Hematopoietic multipotent progenitor cell treated with erythropoietin and hydrocortisone succinate and interleukin-3 and kit ligand, for 6 days (in vitro differentiated cells): ENCODE measurements at regions not wholly inside any gene's neighbourhood (a gene's known extent, or its start where the extent isn't known, plus 50 kb on each side); places are given as distances from the start of the nearest gene placed in this dataset.
"Not testable (repeated sequence)": the region's sequence is repeated elsewhere in the genome, so short reads cannot be mapped to it uniquely, and the experiment has no call there.

Experiments used
- DNase-seq: peaks from one replicate; pipeline ENCODE4 v3.0.0-alpha.2; 2015

- no peak for DNase-seq
Measured at GRCh38 chr3:90025019-90025418, 917.6 kb downstream of the EPHA3 start.

- no peak for DNase-seq
Measured at GRCh38 chr3:90026406-90026805, 919.0 kb downstream of the EPHA3 start.

DNA sequence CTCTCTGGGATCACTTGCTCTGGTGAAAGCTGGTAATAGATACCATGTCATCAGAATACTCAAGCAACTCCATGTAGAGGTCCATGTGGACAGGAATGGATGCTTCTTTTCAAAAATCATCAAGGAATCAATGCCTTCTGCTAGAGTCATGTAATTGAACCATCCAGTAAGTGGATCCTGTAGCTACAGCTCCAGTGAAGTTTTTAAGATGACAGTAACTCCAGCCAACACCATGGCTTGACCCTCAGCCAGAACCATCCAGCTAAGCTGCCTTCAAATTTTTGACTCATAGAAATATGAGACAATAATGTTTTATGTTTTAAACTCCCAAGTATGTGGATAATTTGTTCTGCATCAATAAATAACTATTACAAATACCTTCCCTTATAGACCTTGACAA lies 923.7 kb downstream of the EPHA3 start:
- DNase-seq = no peak

DNA sequence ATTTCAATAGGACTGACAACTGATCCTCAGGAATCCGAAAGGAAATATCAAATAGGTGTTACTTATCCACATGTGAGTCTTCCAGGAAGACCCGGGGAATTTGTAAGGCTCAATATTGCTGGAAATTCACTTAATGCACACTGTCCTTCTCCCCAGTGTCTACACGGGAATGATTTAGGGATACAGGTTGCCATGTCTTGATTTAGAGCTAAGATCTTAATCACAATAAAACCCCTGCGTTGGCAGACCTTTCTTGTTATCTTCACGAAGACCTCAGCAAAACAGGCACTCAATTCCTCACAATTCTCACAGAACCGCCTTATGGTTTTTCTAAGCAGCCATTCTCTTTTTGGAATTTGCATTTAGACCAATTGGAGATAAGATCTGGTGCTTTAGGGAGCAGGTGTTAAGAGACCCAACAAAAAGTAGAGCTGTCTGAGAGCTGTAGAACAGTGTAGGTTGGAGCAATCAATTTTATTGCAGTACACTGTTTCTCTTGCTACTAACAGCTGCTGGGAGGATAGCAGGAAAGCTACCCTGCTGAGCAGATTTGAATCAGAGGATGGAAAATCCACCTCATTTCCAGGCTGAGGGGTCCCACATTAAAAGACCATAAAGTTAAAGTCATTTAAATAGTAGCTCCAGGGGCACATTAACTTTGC lies 925.7 kb downstream of the EPHA3 start:
- no peak for DNase-seq

DNA sequence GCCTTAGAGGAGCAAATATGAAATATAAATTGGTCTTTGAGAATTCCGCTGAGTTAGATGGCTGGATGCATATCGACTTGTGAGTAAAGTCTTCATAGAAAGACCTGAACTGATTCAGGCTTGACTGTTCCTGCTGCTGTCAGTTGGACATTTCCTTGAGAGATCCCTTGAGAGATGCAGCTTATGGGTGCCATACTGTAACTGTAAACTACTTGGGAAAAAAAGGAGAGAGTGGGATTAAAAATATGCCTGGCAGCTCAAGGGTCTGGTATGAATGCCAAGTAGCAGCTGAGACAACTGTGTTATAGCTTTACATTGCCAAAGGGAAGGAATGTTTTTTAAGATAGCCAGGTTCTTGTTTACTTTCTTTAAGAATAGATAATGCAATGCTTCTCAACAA lies 926.6 kb downstream of the EPHA3 start:
- DNase-seq = no peak

DNA sequence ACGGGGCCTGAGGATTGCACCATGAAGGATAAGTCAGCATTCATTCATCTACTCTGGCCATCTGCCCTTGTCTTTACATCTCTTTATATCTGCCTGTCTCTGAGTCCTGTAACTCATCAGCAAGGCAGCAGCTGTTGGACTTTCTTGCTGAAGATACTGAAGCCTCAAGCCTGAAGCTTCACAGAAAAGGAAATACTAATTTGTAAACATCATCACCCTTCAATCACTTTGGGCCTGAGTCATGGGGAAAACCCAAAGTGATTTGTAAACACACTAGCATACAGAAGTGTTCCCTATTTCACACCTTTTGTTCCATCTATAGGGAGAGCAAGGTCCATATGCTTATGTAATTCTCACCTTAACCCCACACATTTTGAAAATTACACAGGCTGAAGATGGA lies 928.2 kb downstream of the EPHA3 start:
- no peak for DNase-seq

DNA sequence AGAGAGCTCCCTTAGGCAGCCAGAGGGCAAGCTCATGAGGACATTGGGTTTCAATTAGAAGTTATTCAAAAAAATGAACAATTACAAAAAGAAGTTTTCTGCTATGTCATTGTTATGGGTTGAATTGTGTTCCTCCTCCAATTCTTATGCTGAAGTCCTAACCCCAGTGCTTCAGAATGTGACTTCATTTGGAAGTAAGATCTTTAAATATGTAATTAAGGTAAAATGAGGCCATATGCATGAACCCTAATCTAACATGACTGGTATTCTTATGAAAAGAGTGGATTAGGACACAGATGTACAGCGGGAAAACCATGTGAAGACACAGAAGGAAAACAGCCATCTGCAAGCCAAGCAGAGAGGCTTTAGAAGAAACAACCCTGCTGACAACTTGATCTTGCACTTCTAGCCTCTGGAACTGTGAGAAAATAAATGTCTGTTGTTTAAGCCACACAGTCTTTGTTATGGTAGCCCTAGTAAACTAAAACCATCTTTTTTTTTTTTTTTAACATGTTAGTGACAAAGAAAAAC lies 929.6 kb downstream of the EPHA3 start:
- no peak for DNase-seq

GRCh38 chr3:90039994-90040393 lies 932.6 kb downstream of the EPHA3 start:
- DNase-seq = no peak

GRCh38 chr3:90040554-90040953 lies 933.1 kb downstream of the EPHA3 start:
- DNase-seq = no peak

DNA sequence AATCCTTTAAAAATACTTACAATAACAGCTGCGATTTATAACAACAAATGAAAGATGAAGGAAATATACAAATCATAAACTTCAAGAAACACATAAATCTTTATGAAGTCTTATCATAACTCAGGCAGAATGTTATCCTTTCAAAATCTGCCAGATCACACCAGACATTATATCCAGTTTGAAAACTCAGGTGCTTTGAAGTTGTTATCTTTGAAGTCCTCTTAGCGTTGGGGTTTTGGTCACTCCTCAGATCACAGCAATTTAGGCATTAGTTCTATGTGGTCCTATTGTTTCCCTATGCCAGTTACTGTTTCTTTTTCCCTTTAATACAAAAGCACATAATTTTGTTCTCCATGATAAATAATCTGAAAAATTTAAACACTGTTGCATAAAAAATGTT lies 934.6 kb downstream of the EPHA3 start:
- DNase-seq = no peak

DNA sequence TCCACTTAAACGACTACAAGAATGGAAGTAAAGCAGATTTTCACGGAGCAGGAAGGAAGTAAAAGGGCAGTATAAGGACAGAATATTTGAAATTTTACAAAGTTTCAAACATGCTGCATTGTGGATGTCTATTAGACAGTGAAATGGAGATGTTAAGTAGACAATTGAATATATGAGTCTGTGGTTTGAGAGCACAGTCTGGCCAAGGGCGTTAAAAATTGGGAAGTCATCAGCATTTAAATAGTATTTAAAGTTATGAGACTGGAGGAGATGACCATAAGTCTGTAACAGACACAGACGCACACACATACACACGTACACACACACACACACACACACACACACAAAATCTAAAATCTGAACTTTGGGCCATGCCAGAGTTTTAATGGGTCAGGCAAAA lies 935.9 kb downstream of the EPHA3 start:
- no peak for DNase-seq

DNA sequence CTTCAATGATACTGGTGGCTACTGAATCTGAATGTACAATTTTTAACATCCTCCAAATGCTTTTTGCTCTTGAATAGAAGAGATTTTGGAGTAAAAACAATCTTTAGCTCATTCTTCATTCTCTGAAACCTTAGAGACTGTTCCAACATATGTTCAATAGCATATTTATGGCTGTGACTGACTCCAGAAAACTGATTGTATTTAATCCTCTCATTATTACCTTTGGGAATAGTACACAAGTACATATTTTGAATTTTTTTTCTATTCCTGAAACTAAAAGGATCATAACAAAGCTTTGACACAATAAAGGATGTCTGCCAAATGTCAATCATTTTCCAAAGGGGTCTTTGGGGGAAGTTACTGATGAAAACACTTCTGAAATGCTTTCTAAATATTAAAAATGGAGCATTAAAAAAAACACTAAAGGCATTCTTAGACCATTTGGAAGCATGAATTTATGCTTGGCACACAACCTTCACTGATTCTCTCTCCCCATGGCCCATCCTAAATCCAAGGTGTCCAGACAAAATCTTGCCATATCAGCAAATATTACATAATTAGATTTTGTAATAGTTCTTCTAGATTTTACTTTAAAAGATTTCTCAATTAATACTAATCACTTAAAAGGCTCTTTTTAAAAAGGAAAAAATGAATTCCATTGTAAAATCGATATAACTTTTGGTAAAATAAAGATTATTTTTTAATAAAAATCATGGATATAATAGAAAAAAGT lies 936.8 kb downstream of the EPHA3 start:
- no peak for DNase-seq

GRCh38 chr3:90052425-90052950 lies 945.1 kb downstream of the EPHA3 start:
- DNase-seq = no peak

- no peak for DNase-seq
Measured at GRCh38 chr3:90054311-90054710, 946.9 kb downstream of the EPHA3 start.

- no peak for DNase-seq
Measured at GRCh38 chr3:90055666-90056065, 948.2 kb downstream of the EPHA3 start.

DNA sequence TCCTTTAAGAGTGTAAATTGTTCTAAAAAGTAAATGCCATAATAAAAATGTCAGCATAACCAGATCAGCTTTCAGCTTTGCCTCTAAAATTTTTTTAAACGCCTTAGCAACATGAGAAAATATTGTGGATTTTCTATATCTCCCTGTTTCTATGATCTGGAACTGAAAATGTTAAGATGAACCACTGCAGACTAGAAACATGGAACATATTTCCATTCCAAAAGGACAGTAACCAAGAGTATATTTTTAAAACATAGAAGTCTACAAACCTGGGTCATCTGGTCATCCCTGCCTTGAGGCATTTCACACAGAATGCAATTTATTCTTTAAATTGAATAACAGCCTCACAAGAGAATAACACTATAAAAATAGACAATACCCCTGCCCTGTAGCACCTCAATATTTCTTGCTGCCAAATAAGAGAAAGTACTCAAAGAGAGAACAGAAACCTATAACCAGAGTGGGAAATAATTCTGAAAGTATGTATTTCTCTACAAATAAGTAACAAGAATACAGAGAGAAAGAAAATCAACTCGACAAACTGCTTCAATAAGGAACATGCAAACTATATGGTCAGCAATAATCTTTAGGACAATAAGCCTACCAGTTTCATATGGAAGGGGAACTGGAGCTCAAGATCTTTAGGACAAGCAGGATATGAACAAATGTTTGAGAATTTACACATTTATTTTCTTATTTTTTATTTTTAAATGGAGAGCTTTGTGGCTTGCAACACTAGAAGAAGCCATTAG lies 949.0 kb downstream of the EPHA3 start:
- DNase-seq = no peak

- no peak for DNase-seq
Measured at GRCh38 chr3:90062016-90062415, 954.6 kb downstream of the EPHA3 start.

GRCh38 chr3:90062631-90063200 lies 955.3 kb downstream of the EPHA3 start:
- peak; percentile 9 for DNase-seq

DNA sequence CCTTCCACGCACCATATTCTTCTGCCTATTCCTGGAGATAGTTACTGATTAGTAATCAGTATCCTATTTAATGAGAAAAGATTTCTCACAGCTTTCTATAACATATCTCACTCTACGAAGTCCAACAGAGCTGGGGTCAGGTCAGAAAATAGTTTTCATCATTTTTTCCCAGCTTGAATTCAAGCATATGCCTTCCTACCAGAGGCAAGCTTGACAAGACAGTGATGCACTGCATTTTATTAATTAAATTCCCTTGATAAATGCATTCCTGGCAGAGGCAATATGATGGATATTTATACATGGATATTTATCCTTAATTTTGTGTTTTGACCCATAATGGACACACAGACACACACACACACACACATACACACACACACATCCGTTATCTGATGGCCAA lies 961.4 kb downstream of the EPHA3 start:
- DNase-seq = no peak

GRCh38 chr3:90069748-90070147 lies 962.3 kb downstream of the EPHA3 start:
- DNase-seq = no peak

GRCh38 chr3:90076136-90076535 lies 968.7 kb downstream of the EPHA3 start:
- no peak for DNase-seq

GRCh38 chr3:90080988-90081387 lies 973.6 kb downstream of the EPHA3 start:
- DNase-seq = no peak

DNA sequence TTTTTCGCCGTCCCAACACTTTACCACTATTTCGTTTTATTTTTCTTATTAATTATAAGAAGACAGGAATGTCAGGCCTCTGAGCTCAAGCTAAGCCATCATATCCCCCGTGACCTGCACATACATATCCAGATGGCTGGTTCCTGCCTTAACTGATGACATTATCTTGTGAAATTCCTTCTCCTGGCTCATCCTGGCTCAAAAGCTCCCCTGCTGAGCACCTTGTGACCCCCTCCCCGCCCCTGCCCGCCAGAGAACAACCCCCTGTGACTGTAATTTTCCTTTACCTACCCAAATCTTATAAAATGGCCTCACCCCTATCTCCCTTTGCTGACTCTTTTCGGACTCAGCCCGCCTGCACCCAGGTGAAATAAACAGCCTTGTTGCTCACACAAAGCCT lies 978.9 kb downstream of the EPHA3 start:
- DNase-seq = not testable (repeated sequence)
